Ramos (cell line): ENCODE measurements at regions not wholly inside any gene's neighbourhood (a gene's known extent, or its start where the extent isn't known, plus 50 kb on each side); places are given as distances from the start of the nearest gene placed in this dataset.

Experiments
- in situ Hi-C: fragments of 300-500 bp; cut with MboI; formaldehyde crosslinking; loops from one replicate; pipeline ENCODE4 v1.14.3; 2022; ENCODE audit warnings: low sequenced_read_pairs; ENCODE audit not compliant: unreplicated experiment

GRCh38 chr9:89655990-89656657 lies 51.3 kb downstream of the GADD45G start:
- in situ Hi-C loops = no loop called here

- in situ Hi-C loops = no loop called here
Measured at GRCh38 chr9:89657295-89657694, 52.5 kb downstream of the GADD45G start.

GRCh38 chr9:89657765-89658164 lies 53.0 kb downstream of the GADD45G start:
- in situ Hi-C loops = no loop called here

- in situ Hi-C loops = no loop called here
Measured at GRCh38 chr9:89658401-89658800, 53.6 kb downstream of the GADD45G start.

GRCh38 chr9:89658931-89659330 lies 54.1 kb downstream of the GADD45G start:
- in situ Hi-C loops = no loop called here

GRCh38 chr9:89659473-89659872 lies 54.7 kb downstream of the GADD45G start:
- in situ Hi-C loops = no loop called here

- in situ Hi-C loops = no loop called here
Measured at GRCh38 chr9:89659891-89660685, 55.3 kb downstream of the GADD45G start.

- in situ Hi-C loops = no loop called here
Measured at GRCh38 chr9:89661391-89661949, 56.7 kb downstream of the GADD45G start.

- in situ Hi-C loops = no loop called here
Measured at GRCh38 chr9:89661956-89662717, 57.3 kb downstream of the GADD45G start.

- in situ Hi-C loops = no loop called here
Measured at GRCh38 chr9:89662718-89663613, 58.2 kb downstream of the GADD45G start.

- in situ Hi-C loops = no loop called here
Measured at GRCh38 chr9:89663614-89663970, 58.8 kb downstream of the GADD45G start.

- in situ Hi-C loops = no loop called here
Measured at GRCh38 chr9:89664010-89664409, 59.2 kb downstream of the GADD45G start.

- in situ Hi-C loops = no loop called here
Measured at GRCh38 chr9:89664896-89665329, 60.1 kb downstream of the GADD45G start.

GRCh38 chr9:89666364-89666763 lies 61.6 kb downstream of the GADD45G start:
- in situ Hi-C loops = no loop called here

- in situ Hi-C loops = no loop called here
Measured at GRCh38 chr9:89666950-89667349, 62.1 kb downstream of the GADD45G start.

- in situ Hi-C loops = no loop called here
Measured at GRCh38 chr9:89667726-89668125, 62.9 kb downstream of the GADD45G start.

GRCh38 chr9:89668216-89668865 lies 63.5 kb downstream of the GADD45G start:
- in situ Hi-C loops = no loop called here

- in situ Hi-C loops = no loop called here
Measured at GRCh38 chr9:89668866-89669246, 64.0 kb downstream of the GADD45G start.

GRCh38 chr9:89669361-89669842 lies 64.6 kb downstream of the GADD45G start:
- in situ Hi-C loops = no loop called here
